ENCODE measurements at regions not wholly inside any gene's neighbourhood (a gene's known extent, or its start where the extent isn't known, plus 50 kb on each side); places are given as distances from the start of the nearest gene placed in this dataset.

DNA sequence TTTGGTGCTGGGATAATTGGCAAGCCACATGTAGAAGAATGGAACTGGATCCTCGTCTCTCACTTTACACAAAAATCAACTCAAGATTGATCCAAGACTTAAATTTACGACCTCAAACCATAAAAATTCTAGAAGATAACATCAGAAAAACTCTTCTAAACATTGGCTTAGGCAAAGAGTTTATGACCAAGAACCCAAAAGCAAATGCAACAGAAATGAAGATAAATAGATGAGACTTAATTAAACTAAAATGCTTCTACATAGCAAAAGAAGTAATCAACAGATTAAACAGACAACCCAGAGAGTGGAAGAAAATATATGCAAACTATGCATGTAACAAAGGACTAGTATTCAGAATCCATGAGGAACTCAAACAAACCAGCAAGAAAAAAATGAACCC lies 80.1 kb downstream of the CLDN1 start (continued):
- TF ChIP-seq, protein P1, sequence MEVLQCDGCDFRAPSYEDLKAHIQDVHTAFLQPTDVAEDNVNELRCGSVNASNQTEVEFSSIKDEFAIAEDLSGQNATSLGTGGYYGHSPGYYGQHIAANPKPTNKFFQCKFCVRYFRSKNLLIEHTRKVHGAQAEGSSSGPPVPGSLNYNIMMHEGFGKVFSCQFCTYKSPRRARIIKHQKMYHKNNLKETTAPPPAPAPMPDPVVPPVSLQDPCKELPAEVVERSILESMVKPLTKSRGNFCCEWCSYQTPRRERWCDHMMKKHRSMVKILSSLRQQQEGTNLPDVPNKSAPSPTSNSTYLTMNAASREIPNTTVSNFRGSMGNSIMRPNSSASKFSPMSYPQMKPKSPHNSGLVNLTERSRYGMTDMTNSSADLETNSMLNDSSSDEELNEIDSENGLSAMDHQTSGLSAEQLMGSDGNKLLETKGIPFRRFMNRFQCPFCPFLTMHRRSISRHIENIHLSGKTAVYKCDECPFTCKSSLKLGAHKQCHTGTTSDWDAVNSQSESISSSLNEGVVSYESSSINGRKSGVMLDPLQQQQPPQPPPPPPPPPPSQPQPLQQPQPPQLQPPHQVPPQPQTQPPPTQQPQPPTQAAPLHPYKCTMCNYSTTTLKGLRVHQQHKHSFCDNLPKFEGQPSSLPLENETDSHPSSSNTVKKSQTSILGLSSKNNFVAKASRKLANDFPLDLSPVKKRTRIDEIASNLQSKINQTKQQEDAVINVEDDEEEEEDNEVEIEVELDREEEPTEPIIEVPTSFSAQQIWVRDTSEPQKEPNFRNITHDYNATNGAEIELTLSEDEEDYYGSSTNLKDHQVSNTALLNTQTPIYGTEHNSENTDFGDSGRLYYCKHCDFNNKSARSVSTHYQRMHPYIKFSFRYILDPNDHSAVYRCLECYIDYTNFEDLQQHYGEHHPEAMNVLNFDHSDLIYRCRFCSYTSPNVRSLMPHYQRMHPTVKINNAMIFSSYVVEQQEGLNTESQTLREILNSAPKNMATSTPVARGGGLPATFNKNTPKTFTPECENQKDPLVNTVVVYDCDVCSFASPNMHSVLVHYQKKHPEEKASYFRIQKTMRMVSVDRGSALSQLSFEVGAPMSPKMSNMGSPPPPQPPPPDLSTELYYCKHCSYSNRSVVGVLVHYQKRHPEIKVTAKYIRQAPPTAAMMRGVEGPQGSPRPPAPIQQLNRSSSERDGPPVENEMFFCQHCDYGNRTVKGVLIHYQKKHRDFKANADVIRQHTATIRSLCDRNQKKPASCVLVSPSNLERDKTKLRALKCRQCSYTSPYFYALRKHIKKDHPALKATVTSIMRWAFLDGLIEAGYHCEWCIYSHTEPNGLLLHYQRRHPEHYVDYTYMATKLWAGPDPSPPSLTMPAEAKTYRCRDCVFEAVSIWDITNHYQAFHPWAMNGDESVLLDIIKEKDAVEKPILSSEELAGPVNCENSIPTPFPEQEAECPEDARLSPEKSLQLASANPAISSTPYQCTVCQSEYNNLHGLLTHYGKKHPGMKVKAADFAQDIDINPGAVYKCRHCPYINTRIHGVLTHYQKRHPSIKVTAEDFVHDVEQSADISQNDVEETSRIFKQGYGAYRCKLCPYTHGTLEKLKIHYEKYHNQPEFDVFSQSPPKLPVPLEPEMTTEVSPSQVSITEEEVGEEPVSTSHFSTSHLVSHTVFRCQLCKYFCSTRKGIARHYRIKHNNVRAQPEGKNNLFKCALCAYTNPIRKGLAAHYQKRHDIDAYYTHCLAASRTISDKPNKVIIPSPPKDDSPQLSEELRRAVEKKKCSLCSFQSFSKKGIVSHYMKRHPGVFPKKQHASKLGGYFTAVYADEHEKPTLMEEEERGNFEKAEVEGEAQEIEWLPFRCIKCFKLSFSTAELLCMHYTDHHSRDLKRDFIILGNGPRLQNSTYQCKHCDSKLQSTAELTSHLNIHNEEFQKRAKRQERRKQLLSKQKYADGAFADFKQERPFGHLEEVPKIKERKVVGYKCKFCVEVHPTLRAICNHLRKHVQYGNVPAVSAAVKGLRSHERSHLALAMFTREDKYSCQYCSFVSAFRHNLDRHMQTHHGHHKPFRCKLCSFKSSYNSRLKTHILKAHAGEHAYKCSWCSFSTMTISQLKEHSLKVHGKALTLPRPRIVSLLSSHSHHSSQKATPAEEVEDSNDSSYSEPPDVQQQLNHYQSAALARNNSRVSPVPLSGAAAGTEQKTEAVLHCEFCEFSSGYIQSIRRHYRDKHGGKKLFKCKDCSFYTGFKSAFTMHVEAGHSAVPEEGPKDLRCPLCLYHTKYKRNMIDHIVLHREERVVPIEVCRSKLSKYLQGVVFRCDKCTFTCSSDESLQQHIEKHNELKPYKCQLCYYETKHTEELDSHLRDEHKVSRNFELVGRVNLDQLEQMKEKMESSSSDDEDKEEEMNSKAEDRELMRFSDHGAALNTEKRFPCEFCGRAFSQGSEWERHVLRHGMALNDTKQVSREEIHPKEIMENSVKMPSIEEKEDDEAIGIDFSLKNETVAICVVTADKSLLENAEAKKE (CRISPR knock-in tag; IDR thresholded peaks at IDR 0.05), result no peak
- TF ChIP-seq, protein P2, sequence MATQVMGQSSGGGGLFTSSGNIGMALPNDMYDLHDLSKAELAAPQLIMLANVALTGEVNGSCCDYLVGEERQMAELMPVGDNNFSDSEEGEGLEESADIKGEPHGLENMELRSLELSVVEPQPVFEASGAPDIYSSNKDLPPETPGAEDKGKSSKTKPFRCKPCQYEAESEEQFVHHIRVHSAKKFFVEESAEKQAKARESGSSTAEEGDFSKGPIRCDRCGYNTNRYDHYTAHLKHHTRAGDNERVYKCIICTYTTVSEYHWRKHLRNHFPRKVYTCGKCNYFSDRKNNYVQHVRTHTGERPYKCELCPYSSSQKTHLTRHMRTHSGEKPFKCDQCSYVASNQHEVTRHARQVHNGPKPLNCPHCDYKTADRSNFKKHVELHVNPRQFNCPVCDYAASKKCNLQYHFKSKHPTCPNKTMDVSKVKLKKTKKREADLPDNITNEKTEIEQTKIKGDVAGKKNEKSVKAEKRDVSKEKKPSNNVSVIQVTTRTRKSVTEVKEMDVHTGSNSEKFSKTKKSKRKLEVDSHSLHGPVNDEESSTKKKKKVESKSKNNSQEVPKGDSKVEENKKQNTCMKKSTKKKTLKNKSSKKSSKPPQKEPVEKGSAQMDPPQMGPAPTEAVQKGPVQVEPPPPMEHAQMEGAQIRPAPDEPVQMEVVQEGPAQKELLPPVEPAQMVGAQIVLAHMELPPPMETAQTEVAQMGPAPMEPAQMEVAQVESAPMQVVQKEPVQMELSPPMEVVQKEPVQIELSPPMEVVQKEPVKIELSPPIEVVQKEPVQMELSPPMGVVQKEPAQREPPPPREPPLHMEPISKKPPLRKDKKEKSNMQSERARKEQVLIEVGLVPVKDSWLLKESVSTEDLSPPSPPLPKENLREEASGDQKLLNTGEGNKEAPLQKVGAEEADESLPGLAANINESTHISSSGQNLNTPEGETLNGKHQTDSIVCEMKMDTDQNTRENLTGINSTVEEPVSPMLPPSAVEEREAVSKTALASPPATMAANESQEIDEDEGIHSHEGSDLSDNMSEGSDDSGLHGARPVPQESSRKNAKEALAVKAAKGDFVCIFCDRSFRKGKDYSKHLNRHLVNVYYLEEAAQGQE (IDR thresholded peaks at IDR 0.05; ENCODE audit: unreplicated experiment), result no peak
- TF ChIP-seq JUNB (IDR thresholded peaks at IDR 0.05; ENCODE audit: unreplicated experiment), result no peak

DNA sequence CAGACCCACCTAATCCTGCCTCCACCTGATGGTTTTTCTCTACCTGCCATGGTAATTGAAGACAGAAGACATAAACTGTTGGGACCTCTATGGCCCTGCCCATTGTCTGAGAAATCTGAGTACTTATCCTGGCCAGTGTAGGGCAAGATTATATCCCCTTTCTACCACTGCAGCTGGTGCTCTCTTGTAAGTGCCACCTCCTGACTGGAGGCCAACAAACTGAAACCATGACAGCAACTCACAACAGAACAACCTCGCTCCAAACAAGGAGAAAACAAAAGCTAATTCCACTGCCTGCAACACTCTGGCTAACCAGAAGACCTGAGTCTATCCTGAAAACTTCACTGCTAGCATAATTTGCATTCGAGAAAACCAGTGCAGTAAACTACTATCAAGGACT lies 82.9 kb downstream of the CLDN1 start:
- Histone ChIP-seq H3K27me3 (ENCODE audit: insufficient read depth) (no peaks in the 10 kb centered on the region), H3K79me2 (replicated peaks; ENCODE audit: insufficient read depth) (no peaks in the 10 kb centered on the region), H3K4me3 (no peak overlapping the region), H3K4me2 (no peak overlapping the region), H2AFZ (no peak overlapping the region), H3K4me1 (ENCODE audit: insufficient read depth) (no peaks in the 10 kb centered on the region), H4K20me1 (replicated peaks; ENCODE audit: insufficient read depth) (no peaks in the 10 kb centered on the region), H3F3A (replicated peaks; ENCODE audit: low read depth) (no peaks in the 10 kb centered on the region), H3K27ac (ENCODE audit: low read depth) (no peak overlapping the region), H3K36me3 (ENCODE audit: insufficient read depth) (no peaks in the 10 kb centered on the region), H3K9me2 (ENCODE audit: insufficient read depth) (no peaks in the 10 kb centered on the region; the same call in 1 of the 2 replicates)
- no peak for DNase-seq (ENCODE audit: low spot score)
- Mint-ChIP-seq H3K4me3 (no peak overlapping the region), H3K27me3 (ENCODE audit: insufficient read depth, low read depth, poor library complexity) (no peaks in the 10 kb centered on the region), H3K27ac (no peak overlapping the region), H3K4me1 (no peaks in the 10 kb centered on the region), H3K36me3 (ENCODE audit: low read depth) (peaks cover 10% of the 10 kb centered on the region), H3K9me3 (peaks cover 28% of the 10 kb centered on the region; the same call in 2 of the 3 replicates)
- ATAC-seq, result no peak
- TF ChIP-seq, protein P3, sequence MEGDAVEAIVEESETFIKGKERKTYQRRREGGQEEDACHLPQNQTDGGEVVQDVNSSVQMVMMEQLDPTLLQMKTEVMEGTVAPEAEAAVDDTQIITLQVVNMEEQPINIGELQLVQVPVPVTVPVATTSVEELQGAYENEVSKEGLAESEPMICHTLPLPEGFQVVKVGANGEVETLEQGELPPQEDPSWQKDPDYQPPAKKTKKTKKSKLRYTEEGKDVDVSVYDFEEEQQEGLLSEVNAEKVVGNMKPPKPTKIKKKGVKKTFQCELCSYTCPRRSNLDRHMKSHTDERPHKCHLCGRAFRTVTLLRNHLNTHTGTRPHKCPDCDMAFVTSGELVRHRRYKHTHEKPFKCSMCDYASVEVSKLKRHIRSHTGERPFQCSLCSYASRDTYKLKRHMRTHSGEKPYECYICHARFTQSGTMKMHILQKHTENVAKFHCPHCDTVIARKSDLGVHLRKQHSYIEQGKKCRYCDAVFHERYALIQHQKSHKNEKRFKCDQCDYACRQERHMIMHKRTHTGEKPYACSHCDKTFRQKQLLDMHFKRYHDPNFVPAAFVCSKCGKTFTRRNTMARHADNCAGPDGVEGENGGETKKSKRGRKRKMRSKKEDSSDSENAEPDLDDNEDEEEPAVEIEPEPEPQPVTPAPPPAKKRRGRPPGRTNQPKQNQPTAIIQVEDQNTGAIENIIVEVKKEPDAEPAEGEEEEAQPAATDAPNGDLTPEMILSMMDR (conservative IDR thresholded peaks at IDR 0.05; ENCODE audit: low read depth in 2 of 2), result no peak
- TF ChIP-seq STAT1 (IDR thresholded peaks at IDR 0.05; ENCODE audit: unreplicated experiment) (no peak), JUNB (IDR thresholded peaks at IDR 0.05; ENCODE audit: unreplicated experiment) (no peak), CREB1 (CRISPR knock-in tag; IDR thresholded peaks at IDR 0.05; ENCODE audit: low read depth) (no peak), POLR2AphosphoS5 (IDR thresholded peaks at IDR 0.05; ENCODE audit: low read depth) (no peak), NANOG (IDR thresholded peaks at IDR 0.05; ENCODE audit: borderline replicate concordance) (no peak), ZNF114 (CRISPR knock-in tag; IDR thresholded peaks at IDR 0.05) (no peak), EZH2phosphoT487 (IDR thresholded peaks at IDR 0.05; ENCODE audit: unreplicated experiment) (no peak)
- TF ChIP-seq, protein P2 (IDR thresholded peaks at IDR 0.05; ENCODE audit: unreplicated experiment), result no peak
